CD4-positive, alpha-beta T cell (primary cell): ENCODE measurements at regions not wholly inside any gene's neighbourhood (a gene's known extent, or its start where the extent isn't known, plus 50 kb on each side); places are given as distances from the start of the nearest gene placed in this dataset.
"Not testable (repeated sequence)": the region's sequence is repeated elsewhere in the genome, so short reads cannot be mapped to it uniquely, and the experiment has no call there.

Experiments
- ATAC-seq: fragments of 200-7000 bp; cut with Tn5 transposase; one replicate; pipeline ENCODE4 v1.10.0; 2022; ENCODE audit warnings: mild to moderate bottlenecking; ENCODE audit not compliant: poor library complexity
- CTCF ChIA-PET: fragments of 350-600 bp; sonication (Branson Sonifier 250); formaldehyde crosslinking; loops from one replicate; lab custom pipeline; 2021; ENCODE audit warnings: antibody characterized with exemption, inconsistent platforms; lab: Charles Lee
- POLR2A ChIA-PET: fragments of 350-600 bp; sonication (Branson Sonifier 250); formaldehyde crosslinking; loops from one replicate; lab custom pipeline; 2021; ENCODE audit warnings: antibody characterized with exemption, inconsistent platforms; lab: Charles Lee
- DNase-seq, 14 experiments: peaks; one replicate each; pipeline ENCODE4 v3.0.0-alpha.2; 2013 to 2020; ENCODE audit warnings: mixed read lengths in 2 of 14
- H3K27ac ChIP-seq, 2 donors: one replicate each; pipeline versions ENCODE4 v1.5.1 to v1.7.0; 2013; ENCODE audit warnings: low read length in 2 of 2, low read depth in 1 of 2, mild to moderate bottlenecking in 1 of 2
- H3K27me3 ChIP-seq, 2 experiments: 1 replicate in 1 of 2; 2 replicates in 1 of 2; pipeline versions ENCODE4 v1.6.1 to v1.7.0; 2013; ENCODE audit warnings: low read length in 2 of 2, control low read depth in 1 of 2, mild to moderate bottlenecking in 1 of 2, moderate library complexity in 1 of 2; ENCODE audit not compliant: insufficient read depth in 2 of 2, control insufficient read depth in 1 of 2
- H3K36me3 ChIP-seq: one replicate; pipeline ENCODE4 v1.6.1; 2013; ENCODE audit warnings: low read length, control low read depth; ENCODE audit not compliant: insufficient read depth
- H3K4me1 ChIP-seq: one replicate; pipeline ENCODE4 v1.6.1; 2013; ENCODE audit warnings: low read length, control low read depth; ENCODE audit not compliant: insufficient read depth
- H3K4me3 ChIP-seq: one replicate; pipeline ENCODE4 v1.5.1; 2013; ENCODE audit warnings: mild to moderate bottlenecking, low read length, moderate library complexity
- H3K9me3 ChIP-seq, 2 experiments: 1 replicate in 1 of 2; 2 replicates in 1 of 2; pipeline versions ENCODE4 v1.6.1 to v1.7.0; 2013; ENCODE audit warnings: low read length in 2 of 2, mild to moderate bottlenecking in 2 of 2, control low read depth in 1 of 2, moderate library complexity in 1 of 2; ENCODE audit not compliant: control insufficient read depth in 1 of 2, insufficient read depth in 1 of 2
- H3K27ac Mint-ChIP-seq: one replicate; pipeline ENCODE4 v1.8.0; 2020; ENCODE audit warnings: mixed read lengths
- H3K27me3 Mint-ChIP-seq: one replicate; pipeline ENCODE4 v1.8.0; 2021; ENCODE audit warnings: mixed read lengths
- H3K36me3 Mint-ChIP-seq: one replicate; pipeline ENCODE4 v1.8.0; 2021; ENCODE audit warnings: low read depth, mixed read lengths
- H3K4me1 Mint-ChIP-seq: one replicate; pipeline ENCODE4 v1.8.0; 2021; ENCODE audit warnings: low read depth, mixed read lengths
- H3K4me3 Mint-ChIP-seq: one replicate; pipeline ENCODE4 v1.8.0; 2020; ENCODE audit warnings: mild to moderate bottlenecking, mixed read lengths
- H3K9me3 Mint-ChIP-seq: one replicate; pipeline ENCODE4 v1.8.0; 2020; ENCODE audit warnings: mixed read lengths
- intact Hi-C, 2 experiments: fragments of 100-400 bp; cut with DNase I in 1 of 2; cut with micrococcal nuclease in 1 of 2; formaldehyde crosslinking; loops; one replicate each; pipeline versions ENCODE4 v1.15.1 to v1.9.0; 2023 to 2025; cut with DNase I, micrococcal nuclease
- TF ChIP-seq, protein P1 (sequence below): fragments of 200-600 bp; IDR thresholded peaks from one replicate; pipeline ENCODE4 v1.8.0; 2022; ENCODE audit warnings: antibody characterized with exemption, mild to moderate bottlenecking

DNA sequence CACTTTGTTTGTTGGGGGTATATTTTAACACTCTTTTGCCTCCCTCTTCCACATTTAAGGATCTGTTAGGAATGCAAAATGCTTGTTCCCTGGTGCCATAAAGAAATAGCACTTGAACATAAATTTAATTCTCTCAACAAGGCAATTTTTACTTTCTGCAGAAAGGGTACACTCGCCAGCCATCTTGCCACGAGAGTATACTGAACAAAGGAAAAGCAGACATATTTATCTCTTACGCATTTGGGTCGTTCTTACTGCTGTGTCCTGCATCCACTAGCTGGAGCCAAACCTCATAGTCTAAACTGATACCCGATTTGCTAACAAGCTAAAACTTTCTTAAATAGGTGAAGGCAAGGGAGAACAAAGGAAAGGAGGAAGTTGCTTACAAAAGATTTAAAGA lies 129.5 kb downstream of the B3GNT2 start:
- intact Hi-C loops, result no loop called here
- ChIA-PET POLR2A (no interaction called here), CTCF (no interaction called here)
- no peak overlapping the region for H3K27ac ChIP-seq
- TF ChIP-seq, protein P1, sequence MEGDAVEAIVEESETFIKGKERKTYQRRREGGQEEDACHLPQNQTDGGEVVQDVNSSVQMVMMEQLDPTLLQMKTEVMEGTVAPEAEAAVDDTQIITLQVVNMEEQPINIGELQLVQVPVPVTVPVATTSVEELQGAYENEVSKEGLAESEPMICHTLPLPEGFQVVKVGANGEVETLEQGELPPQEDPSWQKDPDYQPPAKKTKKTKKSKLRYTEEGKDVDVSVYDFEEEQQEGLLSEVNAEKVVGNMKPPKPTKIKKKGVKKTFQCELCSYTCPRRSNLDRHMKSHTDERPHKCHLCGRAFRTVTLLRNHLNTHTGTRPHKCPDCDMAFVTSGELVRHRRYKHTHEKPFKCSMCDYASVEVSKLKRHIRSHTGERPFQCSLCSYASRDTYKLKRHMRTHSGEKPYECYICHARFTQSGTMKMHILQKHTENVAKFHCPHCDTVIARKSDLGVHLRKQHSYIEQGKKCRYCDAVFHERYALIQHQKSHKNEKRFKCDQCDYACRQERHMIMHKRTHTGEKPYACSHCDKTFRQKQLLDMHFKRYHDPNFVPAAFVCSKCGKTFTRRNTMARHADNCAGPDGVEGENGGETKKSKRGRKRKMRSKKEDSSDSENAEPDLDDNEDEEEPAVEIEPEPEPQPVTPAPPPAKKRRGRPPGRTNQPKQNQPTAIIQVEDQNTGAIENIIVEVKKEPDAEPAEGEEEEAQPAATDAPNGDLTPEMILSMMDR, result no peak
- no peaks in the 10 kb centered on the region for H3K36me3 Mint-ChIP-seq
- DNase-seq (no peak), ATAC-seq (no peak)
- no peaks in the 10 kb centered on the region for H3K4me1 ChIP-seq
- no peaks in the 10 kb centered on the region for H3K4me1 Mint-ChIP-seq
- no peaks in the 10 kb centered on the region for H3K27me3 ChIP-seq
- no peaks in the 10 kb centered on the region for H3K36me3 ChIP-seq
- H3K4me3 Mint-ChIP-seq, result no peak overlapping the region
- no peak overlapping the region for H3K4me3 ChIP-seq
- no peaks in the 10 kb centered on the region for H3K27me3 Mint-ChIP-seq
- H3K9me3 Mint-ChIP-seq, result peaks cover 4% of the 10 kb centered on the region
- no peak overlapping the region for H3K27ac Mint-ChIP-seq
- H3K9me3 ChIP-seq, result peaks cover 0 to 3% of the 10 kb centered on the region in 2 experiments

DNA sequence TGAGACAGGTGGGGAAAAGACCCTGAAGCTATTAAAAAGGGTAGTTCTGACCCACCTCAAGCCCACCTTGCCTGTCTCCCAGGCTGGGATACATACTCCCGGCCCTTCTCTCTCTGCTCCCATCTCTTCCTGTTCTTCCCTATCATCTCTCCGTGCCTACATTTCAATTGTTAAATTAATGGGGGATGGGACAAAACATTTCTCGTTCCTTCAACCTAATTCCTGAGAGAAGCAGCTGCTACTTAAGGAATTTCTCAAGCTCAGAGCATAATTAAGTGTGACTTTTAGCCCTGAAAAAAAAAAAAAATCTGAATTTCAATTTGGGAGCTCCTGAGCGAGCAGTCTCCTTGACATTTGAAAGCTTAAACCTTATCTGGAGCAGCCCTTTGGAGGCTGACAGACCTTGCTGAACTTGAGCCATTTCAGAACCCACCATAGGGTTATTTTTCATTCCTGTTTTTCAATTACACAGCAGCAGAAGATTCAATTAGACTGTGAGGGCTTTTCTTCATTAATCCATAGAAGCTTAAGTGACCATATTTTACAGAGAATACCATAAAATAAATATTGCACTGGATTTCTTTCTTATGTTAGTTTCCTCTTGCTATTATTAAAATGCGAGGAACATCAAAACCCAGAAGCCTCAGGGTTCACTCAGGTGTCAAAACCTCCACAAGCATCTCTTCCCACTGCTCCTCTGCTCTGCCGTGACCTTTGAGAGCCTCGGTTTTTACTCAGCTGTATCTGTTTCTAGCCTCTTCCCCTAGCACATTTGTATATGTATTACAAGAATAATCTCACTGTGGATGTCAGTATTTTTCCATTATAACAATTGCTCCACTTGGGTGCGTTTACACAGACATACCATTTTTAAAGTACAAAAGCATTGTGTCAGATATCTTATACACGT lies 125.7 kb downstream of the B3GNT2 start:
- TF ChIP-seq, protein P1, result no peak
- Mint-ChIP-seq H3K27ac (no peak overlapping the region), H3K4me1 (no peaks in the 10 kb centered on the region), H3K27me3 (no peaks in the 10 kb centered on the region), H3K4me3 (no peak overlapping the region), H3K36me3 (no peaks in the 10 kb centered on the region), H3K9me3 (peaks cover 4% of the 10 kb centered on the region)
- DNase-seq (no peak), ATAC-seq (no peak)
- no peaks in the 10 kb centered on the region for H3K27me3 ChIP-seq
- no peak overlapping the region for H3K4me3 ChIP-seq
- H3K36me3 ChIP-seq, result no peaks in the 10 kb centered on the region
- peaks cover 0 to 3% of the 10 kb centered on the region in 2 experiments for H3K9me3 ChIP-seq
- ChIA-PET POLR2A (no interaction called here), CTCF (no interaction called here)
- H3K27ac ChIP-seq, result no peak overlapping the region
- H3K4me1 ChIP-seq, result no peaks in the 10 kb centered on the region
- intact Hi-C loops, result no loop called here

DNA sequence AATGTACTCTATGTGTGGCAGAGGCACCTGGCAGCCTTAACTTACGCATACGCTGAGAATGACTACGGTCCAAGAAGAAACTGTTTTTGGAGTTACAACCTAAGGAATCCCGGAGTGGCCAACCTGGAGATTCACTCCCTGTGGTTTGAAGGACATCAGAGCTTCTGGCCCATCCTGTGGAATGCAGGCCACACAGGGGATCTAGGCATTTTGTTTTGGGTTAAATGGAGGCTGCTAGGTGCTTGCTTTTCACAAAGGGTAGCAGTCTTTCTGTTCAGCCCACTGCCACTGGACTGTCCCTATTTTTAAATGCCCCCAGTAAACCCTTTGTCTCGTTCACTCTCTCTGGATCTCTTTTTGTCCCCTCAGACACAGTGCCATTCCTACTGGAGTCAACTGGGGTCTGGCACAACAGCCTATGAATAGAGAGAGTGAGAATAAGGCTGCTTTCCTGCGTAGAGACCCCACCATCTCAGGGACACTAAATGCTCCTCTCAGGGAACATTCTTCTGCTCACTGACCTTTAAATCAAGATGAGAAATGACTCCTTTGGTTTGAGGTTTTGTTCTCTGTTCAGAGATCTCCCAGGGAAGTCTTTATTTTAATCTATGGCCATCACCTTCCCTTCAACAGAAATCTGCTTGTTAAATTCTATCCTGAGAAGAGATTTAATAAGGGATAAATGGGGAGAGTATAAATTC lies 124.9 kb downstream of the B3GNT2 start:
- Histone ChIP-seq H3K27me3 (no peaks in the 10 kb centered on the region), H3K9me3 (peaks cover 0 to 3% of the 10 kb centered on the region in 2 experiments), H3K4me3 (no peak overlapping the region), H3K36me3 (no peaks in the 10 kb centered on the region), H3K4me1 (no peaks in the 10 kb centered on the region), H3K27ac (no peak overlapping the region)
- H3K27me3 Mint-ChIP-seq, result no peaks in the 10 kb centered on the region
- H3K4me3 Mint-ChIP-seq, result no peak overlapping the region
- POLR2A ChIA-PET, result no interaction called here
- no peak overlapping the region for H3K27ac Mint-ChIP-seq
- TF ChIP-seq, protein P1, result no peak
- H3K36me3 Mint-ChIP-seq, result no peaks in the 10 kb centered on the region
- intact Hi-C loops, result no loop called here
- H3K4me1 Mint-ChIP-seq, result no peaks in the 10 kb centered on the region
- DNase-seq, result no peak
- no peak for ATAC-seq
- CTCF ChIA-PET, result interaction anchor here (1.0 kb wide), 1 partner anchor 11 kb away, joined by 3 read pairs; no protein-coding TSS in a partner anchor
- peaks cover 4% of the 10 kb centered on the region for H3K9me3 Mint-ChIP-seq

DNA sequence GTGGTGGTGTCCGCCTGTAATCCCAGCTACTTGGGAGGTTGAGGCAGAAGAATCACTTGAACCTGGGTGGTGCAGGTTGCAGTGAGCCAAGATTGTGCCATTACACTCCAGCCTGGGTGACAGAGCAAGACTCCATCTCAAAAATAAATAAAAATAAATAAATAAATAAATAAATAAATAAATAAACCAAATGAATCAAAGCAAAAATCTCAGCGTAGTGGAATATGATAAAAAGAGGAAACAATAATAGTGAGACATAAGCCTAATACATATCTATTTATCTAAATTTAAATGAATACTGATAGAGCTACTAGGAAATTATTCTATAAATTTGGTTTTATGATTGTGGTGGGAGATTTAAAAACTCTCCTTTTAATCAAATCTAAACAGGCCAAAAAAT lies 124.2 kb downstream of the B3GNT2 start:
- H3K36me3 ChIP-seq, H3K4me1 ChIP-seq, H3K4me3 ChIP-seq, H3K4me3 Mint-ChIP-seq, H3K9me3 ChIP-seq, DNase-seq, H3K36me3 Mint-ChIP-seq, ATAC-seq, intact Hi-C loops, H3K27ac ChIP-seq, H3K4me1 Mint-ChIP-seq, H3K27me3 ChIP-seq, H3K27ac Mint-ChIP-seq, H3K9me3 Mint-ChIP-seq, H3K27me3 Mint-ChIP-seq, POLR2A ChIA-PET: not testable (repeated sequence)
- CTCF ChIA-PET, result interaction anchor here (1.0 kb wide), 1 partner anchor 12 kb away, joined by 3 read pairs; no protein-coding TSS in a partner anchor
